ENCODE measurements at regions not wholly inside any gene's neighbourhood (a gene's known extent, or its start where the extent isn't known, plus 50 kb on each side); places are given as distances from the start of the nearest gene placed in this dataset.
"Not testable (repeated sequence)": the region's sequence is repeated elsewhere in the genome, so short reads cannot be mapped to it uniquely, and the experiment has no call there.

GRCh38 chr15:31615643-31616415 lies 289.2 kb downstream of the KLF13 start:
- H3K27me3 ChIP-seq, result no peaks in the 10 kb centered on the region
- H3K4me1 ChIP-seq, result no peaks in the 10 kb centered on the region
- H3K27ac ChIP-seq, result no peak overlapping the region
- H3K4me3 ChIP-seq, result no peak overlapping the region
- H3K9me3 ChIP-seq, result peaks cover 0 to 74% (median 0%) of the 10 kb centered on the region in 4 donors
- H3K36me3 ChIP-seq, result no peaks in the 10 kb centered on the region
- no peak for TF ChIP-seq POLR2A (IDR thresholded peaks at IDR 0.05)
- TF ChIP-seq, protein P1, sequence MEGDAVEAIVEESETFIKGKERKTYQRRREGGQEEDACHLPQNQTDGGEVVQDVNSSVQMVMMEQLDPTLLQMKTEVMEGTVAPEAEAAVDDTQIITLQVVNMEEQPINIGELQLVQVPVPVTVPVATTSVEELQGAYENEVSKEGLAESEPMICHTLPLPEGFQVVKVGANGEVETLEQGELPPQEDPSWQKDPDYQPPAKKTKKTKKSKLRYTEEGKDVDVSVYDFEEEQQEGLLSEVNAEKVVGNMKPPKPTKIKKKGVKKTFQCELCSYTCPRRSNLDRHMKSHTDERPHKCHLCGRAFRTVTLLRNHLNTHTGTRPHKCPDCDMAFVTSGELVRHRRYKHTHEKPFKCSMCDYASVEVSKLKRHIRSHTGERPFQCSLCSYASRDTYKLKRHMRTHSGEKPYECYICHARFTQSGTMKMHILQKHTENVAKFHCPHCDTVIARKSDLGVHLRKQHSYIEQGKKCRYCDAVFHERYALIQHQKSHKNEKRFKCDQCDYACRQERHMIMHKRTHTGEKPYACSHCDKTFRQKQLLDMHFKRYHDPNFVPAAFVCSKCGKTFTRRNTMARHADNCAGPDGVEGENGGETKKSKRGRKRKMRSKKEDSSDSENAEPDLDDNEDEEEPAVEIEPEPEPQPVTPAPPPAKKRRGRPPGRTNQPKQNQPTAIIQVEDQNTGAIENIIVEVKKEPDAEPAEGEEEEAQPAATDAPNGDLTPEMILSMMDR (IDR thresholded peaks at IDR 0.05), result no peak
- no peak for TF ChIP-seq EP300 (IDR thresholded peaks at IDR 0.05)
- 87 to 90% methylated on average over 9 of the region's 9 CpGs for WGBS, 2 donors
- DNase-seq (ENCODE audit: low spot score in 2 of 2), result no peak

DNA sequence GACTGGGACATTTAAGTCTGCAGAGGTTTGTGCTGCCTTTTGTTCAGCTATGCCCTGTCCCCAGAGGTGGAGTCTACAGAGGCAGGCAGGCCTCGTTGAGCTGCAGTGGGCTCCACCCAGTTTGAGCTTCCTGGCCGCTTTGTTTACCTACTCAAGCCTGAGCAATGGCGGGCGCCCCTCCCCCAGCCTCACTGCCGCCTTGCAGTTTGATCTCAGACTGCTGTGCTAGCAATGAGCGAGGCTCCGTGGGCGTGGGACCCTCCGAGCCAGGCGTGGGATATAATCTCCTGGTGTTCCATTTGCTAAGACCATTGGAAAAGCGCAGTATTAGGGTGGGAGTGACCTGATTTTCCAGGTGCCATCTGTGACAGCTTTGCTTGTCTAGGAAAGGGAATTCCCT lies 296.7 kb downstream of the KLF13 start:
- H3K4me3 ChIP-seq; H3K27ac ChIP-seq; DNase-seq (ENCODE audit: low spot score in 2 of 2); H3K36me3 ChIP-seq; H3K27me3 ChIP-seq; H3K4me1 ChIP-seq: not testable (repeated sequence)
- peaks cover 0 to 55% (median 2%) of the 10 kb centered on the region in 4 donors for H3K9me3 ChIP-seq
- 89 to 93% methylated on average over 9 to 11 of the region's 11 CpGs for WGBS, 2 donors

DNA sequence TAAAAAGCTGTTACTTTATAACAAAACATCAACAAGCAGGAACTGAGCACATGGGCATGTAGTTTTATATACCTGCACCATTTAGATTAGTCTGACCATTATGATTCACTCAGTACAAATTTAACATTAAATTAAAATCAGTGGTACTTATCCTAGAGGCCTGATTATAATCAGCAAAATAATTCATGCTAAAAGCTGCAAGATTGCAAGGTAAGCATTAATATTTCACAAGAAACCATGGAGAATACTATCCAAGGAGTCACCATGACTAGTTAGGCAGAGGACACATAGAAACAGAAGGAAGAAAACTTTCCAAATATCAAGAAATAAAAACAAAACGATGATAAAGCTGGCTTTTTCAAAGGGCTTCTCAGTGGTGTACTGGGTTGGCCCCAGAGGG lies 297.5 kb downstream of the KLF13 start:
- not testable (repeated sequence) for H3K36me3 ChIP-seq; H3K4me1 ChIP-seq; H3K4me3 ChIP-seq; H3K27ac ChIP-seq; DNase-seq (ENCODE audit: low spot score in 2 of 2); H3K27me3 ChIP-seq
- WGBS, 2 donors, result 82 to 90% methylated on average over 1 of the region's 1 CpG
- peaks cover 0 to 50% (median 2%) of the 10 kb centered on the region in 4 donors for H3K9me3 ChIP-seq

DNA sequence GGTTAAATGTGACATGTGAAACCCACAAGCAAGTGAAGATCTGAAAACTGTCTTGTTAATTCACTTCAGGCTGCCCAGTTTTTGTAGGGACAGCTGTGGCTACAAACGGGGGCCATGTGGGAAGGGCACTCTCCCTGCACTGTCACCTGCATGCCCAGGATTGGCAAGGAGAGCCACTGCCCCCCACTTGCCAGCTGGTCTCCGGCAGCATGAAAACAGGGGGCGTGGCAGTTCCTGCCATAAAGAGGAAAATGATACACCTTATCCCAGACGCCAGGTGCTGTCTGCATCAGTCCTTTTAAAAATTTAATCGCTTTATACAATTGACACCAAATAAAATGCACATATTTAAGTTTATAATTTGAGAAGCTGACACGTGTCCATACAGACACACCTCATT lies 309.1 kb downstream of the KLF13 start:
- not testable (repeated sequence) for H3K27me3 ChIP-seq; H3K4me3 ChIP-seq; DNase-seq (ENCODE audit: low spot score in 2 of 2); H3K27ac ChIP-seq; H3K4me1 ChIP-seq
- 70 to 75% methylated on average over 6 of the region's 6 CpGs for WGBS, 2 donors
- Histone ChIP-seq H3K9me3 (peaks cover 0 to 23% (median 0%) of the 10 kb centered on the region in 4 donors), H3K36me3 (peaks cover 0 to 10% (median 0%) of the 10 kb centered on the region in 3 donors)

- Histone ChIP-seq H3K36me3 (peaks cover 0 to 10% (median 0%) of the 10 kb centered on the region in 3 donors), H3K9me3 (peaks cover 0 to 20% (median 0%) of the 10 kb centered on the region in 4 donors)
- not testable (repeated sequence) for H3K4me1 ChIP-seq; H3K27ac ChIP-seq; DNase-seq (ENCODE audit: low spot score in 2 of 2); H3K4me3 ChIP-seq; H3K27me3 ChIP-seq
- WGBS, 2 donors, result 79 to 86% methylated on average over 1 of the region's 1 CpG
These were observed 310.3 kb downstream of the KLF13 start for GRCh38 chr15:31636911-31637310.

- not testable (repeated sequence) for H3K36me3 ChIP-seq; H3K9me3 ChIP-seq; H3K27ac ChIP-seq; H3K4me3 ChIP-seq; H3K27me3 ChIP-seq; DNase-seq (ENCODE audit: low spot score in 2 of 2); H3K4me1 ChIP-seq
- 71 to 91% methylated on average over 4 of the region's 5 CpGs for WGBS, 2 donors
These were observed 317.3 kb downstream of the KLF13 start for GRCh38 chr15:31643955-31644354.

DNA sequence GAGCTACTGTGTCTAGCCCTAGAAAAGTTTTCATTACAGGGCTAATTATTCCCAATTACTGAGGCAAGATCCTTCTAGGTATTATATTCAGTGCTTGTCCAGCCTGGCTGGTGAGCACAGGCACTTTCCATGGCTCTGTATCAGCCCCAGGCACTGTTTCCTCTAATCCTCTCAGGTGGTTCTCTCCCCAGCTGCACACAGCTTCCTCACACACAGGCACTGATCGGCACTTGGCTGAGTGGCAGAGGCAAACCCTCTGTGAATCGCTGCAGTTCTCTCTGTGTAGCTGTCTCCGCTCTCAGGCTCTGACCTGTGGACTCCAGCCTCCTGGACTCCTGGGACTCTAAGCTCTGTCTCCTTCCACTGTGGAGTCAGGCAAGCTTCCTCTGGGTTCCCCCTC lies 318.1 kb downstream of the KLF13 start:
- not testable (repeated sequence) for H3K27ac ChIP-seq; DNase-seq (ENCODE audit: low spot score in 2 of 2); H3K9me3 ChIP-seq; H3K4me3 ChIP-seq; H3K36me3 ChIP-seq; H3K27me3 ChIP-seq; H3K4me1 ChIP-seq
- WGBS, 2 donors, result 41 to 51% methylated on average over 3 of the region's 3 CpGs

- not testable (repeated sequence) for H3K9me3 ChIP-seq; H3K36me3 ChIP-seq; H3K4me1 ChIP-seq; DNase-seq (ENCODE audit: low spot score in 2 of 2); H3K27me3 ChIP-seq; H3K4me3 ChIP-seq; H3K27ac ChIP-seq
- WGBS, 2 donors, result 76 to 77% methylated on average over 4 to 5 of the region's 5 CpGs
These were observed 320.7 kb downstream of the KLF13 start for GRCh38 chr15:31647337-31647826.

GRCh38 chr15:31649634-31650033 lies 323.0 kb downstream of the KLF13 start:
- not testable (repeated sequence) for H3K27me3 ChIP-seq; H3K4me3 ChIP-seq; H3K4me1 ChIP-seq; H3K27ac ChIP-seq; H3K36me3 ChIP-seq; H3K9me3 ChIP-seq; DNase-seq (ENCODE audit: low spot score in 2 of 2)
- WGBS, 2 donors, result 80 to 85% methylated on average over 7 of the region's 7 CpGs
